GM12892 (cell line): ENCODE measurements at regions not wholly inside any gene's neighbourhood (a gene's known extent, or its start where the extent isn't known, plus 50 kb on each side); places are given as distances from the start of the nearest gene placed in this dataset.

Source experiments
- DNase-seq: peaks from one replicate; pipeline ENCODE4 v3.0.0; 2011; ENCODE audit not compliant: insufficient read length
- FAIRE-seq: peaks from 2 replicates; lab custom pipeline; 2011; peaks lifted over from hg19 to GRCh38; lab: Jason Lieb, UNC
- POLR2A ChIP-seq: IDR thresholded peaks from 2 replicates; pipeline ENCODE4 v1.6.1; 2011; ENCODE audit warnings: low read depth, low read length, control low read depth
- POLR2AphosphoS5 ChIP-seq: IDR thresholded peaks from 2 replicates; pipeline ENCODE4 v1.6.1; 2011; ENCODE audit warnings: low read depth, low read length, control low read depth
- TAF1 ChIP-seq: IDR thresholded peaks from 2 replicates; pipeline ENCODE4 v1.6.1; 2011; ENCODE audit warnings: low read depth, mild to moderate bottlenecking, control low read depth, low read length, borderline replicate concordance

DNA sequence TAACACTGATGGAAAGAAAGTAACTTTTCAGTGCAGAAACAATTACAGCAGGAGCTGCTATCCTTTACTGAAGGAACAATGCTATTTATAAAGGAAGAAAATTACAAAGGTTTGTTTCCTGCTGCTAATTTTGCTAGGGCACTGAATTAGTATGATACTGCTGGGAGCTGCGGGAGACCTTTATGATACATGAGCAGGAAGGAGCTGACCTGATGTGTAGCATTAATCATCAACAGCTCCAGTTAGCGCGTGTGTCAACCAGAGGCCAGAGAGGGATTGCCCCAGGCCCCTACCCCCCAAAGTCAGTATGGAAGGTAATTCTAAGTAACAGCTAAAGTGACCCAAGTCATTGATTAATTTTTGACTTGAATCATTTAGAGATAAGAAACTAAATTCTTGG, 728.9 kb downstream of the PCDH18 start:
- no peak for DNase-seq
- FAIRE-seq: no peak
- TF ChIP-seq TAF1: no peak
- no peak for TF ChIP-seq POLR2AphosphoS5
- TF ChIP-seq POLR2A: no peak

DNA sequence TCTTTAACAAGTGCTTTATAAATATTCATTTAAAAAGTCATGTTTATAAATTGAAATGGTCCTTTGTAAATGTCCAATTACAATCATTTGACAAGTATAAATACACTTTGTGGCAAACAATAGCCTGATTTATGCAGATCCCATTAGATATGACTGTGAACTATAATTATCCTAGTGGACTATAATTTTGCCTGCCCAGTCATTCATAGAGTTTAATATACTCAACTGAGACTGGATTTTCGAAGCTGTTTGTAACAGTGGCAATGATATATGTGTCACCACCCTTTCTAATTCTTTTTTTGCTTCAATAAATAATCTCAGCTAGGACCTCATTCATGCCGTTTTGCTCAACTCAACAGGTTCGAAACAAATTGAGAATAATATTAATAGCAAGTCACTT, 732.0 kb downstream of the PCDH18 start:
- no peak for DNase-seq
- no peak for FAIRE-seq
- TF ChIP-seq TAF1 (no peak), POLR2A (no peak), POLR2AphosphoS5 (no peak)

GRCh38 chr4:136796953-136797352, 735.3 kb downstream of the PCDH18 start:
- no peak for DNase-seq
- TF ChIP-seq TAF1: no peak
- TF ChIP-seq POLR2A: no peak
- TF ChIP-seq POLR2AphosphoS5: no peak
- FAIRE-seq: no peak

GRCh38 chr4:136793848-136794247, 738.4 kb downstream of the PCDH18 start:
- no peak for TF ChIP-seq TAF1
- no peak for TF ChIP-seq POLR2AphosphoS5
- TF ChIP-seq POLR2A: no peak
- FAIRE-seq (no peak), DNase-seq (no peak)

- TF ChIP-seq POLR2A: no peak
- no peak for TF ChIP-seq POLR2AphosphoS5
- no peak for TF ChIP-seq TAF1
- FAIRE-seq (no peak), DNase-seq (no peak)
These were observed 748.0 kb downstream of the PCDH18 start for GRCh38 chr4:136784326-136784725.

GRCh38 chr4:136769717-136770116, 762.6 kb downstream of the PCDH18 start:
- no peak for FAIRE-seq
- no peak for TF ChIP-seq TAF1
- no peak for TF ChIP-seq POLR2AphosphoS5
- TF ChIP-seq POLR2A: no peak
- DNase-seq: no peak

- DNase-seq (no peak), FAIRE-seq (no peak)
- no peak for TF ChIP-seq TAF1
- no peak for TF ChIP-seq POLR2AphosphoS5
- TF ChIP-seq POLR2A: no peak
These were observed 763.4 kb downstream of the PCDH18 start for GRCh38 chr4:136768925-136769275.

DNA sequence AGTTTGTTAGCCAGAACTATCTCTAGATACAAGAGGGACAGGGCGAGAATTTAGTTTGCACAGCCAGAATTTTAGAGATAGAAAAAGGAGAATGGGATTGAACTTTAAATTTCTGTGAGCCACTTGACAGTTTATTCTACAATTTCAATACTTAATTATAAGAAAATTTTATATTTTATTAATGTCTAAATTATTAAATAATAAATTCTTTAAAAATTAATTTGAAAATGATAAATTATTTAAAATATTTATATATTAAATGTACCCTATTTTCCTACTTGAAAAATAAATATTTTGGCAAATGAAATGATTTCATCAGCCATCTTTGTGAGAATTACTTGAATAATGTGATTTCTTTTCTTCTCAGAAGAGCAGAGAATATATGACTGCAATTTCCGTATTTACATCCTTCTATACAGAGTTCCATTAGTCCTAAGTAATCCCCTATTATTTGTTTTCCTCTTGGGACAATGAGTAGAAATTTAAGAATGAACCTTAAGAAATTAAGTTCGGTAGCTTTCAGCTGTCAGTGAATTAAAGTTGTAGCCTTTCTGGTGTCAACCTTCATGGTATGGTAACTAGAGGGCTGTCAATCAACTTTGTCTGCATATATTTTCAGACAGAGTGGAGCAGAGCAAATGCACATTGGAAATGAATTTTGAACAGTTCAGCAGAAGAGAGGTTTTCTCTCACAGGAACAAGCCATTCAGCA, 763.9 kb downstream of the PCDH18 start:
- FAIRE-seq: no peak
- DNase-seq: no peak
- TF ChIP-seq POLR2AphosphoS5 (no peak), POLR2A (no peak)

- no peak for TF ChIP-seq TAF1
- no peak for FAIRE-seq
- DNase-seq: no peak
These were observed 768.4 kb downstream of the PCDH18 start for GRCh38 chr4:136763919-136764318.

GRCh38 chr4:136755531-136755916, 776.8 kb downstream of the PCDH18 start:
- no peak for TF ChIP-seq POLR2A
- no peak for TF ChIP-seq POLR2AphosphoS5
- TF ChIP-seq TAF1: no peak
- FAIRE-seq: no peak

DNA sequence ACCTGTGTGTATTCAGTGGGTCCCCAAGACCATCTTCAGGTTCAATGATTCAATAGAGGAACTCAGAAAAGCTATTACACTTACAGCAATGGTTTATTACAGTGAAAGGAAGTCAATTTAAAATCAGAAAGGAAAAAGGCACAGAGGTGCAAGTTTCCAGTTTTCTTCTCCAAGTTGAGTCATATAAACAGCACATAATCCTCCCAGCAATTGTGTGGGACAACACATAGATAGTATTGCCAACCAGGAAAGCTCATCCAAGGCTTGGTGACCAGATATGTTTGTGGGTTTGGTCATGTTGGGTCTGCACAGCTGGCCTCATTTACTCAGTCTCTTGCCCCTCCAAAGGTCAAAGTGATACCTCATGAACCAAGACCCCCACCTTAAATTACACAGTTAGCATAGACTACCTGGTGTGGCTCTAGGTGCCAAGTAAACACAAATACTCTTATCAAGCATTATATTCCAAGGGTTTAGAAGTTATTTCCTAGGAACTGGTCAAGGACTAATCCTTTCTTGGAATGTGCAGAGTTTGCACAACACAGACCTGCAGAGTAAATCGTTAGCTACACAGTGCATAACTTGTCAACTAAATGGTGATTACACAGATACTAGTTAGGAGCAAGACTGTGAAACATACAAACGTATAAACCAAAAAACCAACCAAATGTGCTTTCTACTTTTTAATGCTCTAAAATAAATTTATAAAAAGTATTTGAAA, 777.3 kb downstream of the PCDH18 start:
- FAIRE-seq (no peak), DNase-seq (no peak)

More at GRCh38 chr4:136755531-136755916, 776.8 kb downstream of the PCDH18 start:
- DNase-seq: no peak

GRCh38 chr4:136751556-136751955, 780.7 kb downstream of the PCDH18 start:
- TF ChIP-seq TAF1 (no peak), POLR2AphosphoS5 (no peak), POLR2A (no peak)
- DNase-seq (no peak), FAIRE-seq (no peak)

More for the DNA sequence above, 777.3 kb downstream of the PCDH18 start:
- no peak for TF ChIP-seq POLR2A
- TF ChIP-seq POLR2AphosphoS5: no peak
- TF ChIP-seq TAF1: no peak

DNA sequence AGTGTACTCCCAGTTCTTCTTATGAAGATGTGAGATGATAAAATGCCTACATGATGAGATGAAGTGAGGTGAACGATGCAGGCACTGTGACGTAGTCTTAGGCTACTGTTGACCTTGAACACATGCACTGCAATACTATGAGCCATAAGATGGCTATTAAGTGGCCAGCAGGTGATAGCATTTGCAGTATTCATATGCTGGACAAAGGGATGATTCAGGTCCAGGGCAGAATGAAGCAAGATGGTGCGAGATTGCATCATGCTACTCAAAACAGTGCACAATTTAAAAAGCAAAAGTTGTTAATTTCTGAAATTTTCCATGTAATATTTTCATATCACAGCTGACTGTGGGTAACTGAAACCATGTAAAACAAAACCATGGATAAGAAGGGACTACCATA, 781.4 kb downstream of the PCDH18 start:
- FAIRE-seq: no peak
- TF ChIP-seq POLR2A: no peak
- TF ChIP-seq POLR2AphosphoS5: no peak
- TF ChIP-seq TAF1: no peak
- no peak for DNase-seq
